ENCODE measurements at regions not wholly inside any gene's neighbourhood (a gene's known extent, or its start where the extent isn't known, plus 50 kb on each side); places are given as distances from the start of the nearest gene placed in this dataset.
"Not testable (repeated sequence)": the region's sequence is repeated elsewhere in the genome, so short reads cannot be mapped to it uniquely, and the experiment has no call there.

GRCh38 chr3:159875116-159875515, 113.5 kb upstream of the IL12A start:
- no peaks in the 10 kb centered on the region for H3K36me3 Mint-ChIP-seq (ENCODE audit: low read depth)
- no peaks in the 10 kb centered on the region for H3K4me1 Mint-ChIP-seq (ENCODE audit: low read depth)
- intact Hi-C loops (cut with micrococcal nuclease), result no loop called here
- no peak for DNase-seq
- CTCF ChIA-PET, result no interaction called here
- peaks cover 11% of the 10 kb centered on the region for H3K27me3 Mint-ChIP-seq (ENCODE audit: low read depth)
- no peak overlapping the region for H3K4me3 Mint-ChIP-seq
- H3K9me3 Mint-ChIP-seq, result no peaks in the 10 kb centered on the region
- no peak overlapping the region for H3K27ac Mint-ChIP-seq

- Mint-ChIP-seq H3K27ac (no peak overlapping the region), H3K4me1 (ENCODE audit: low read depth) (no peaks in the 10 kb centered on the region), H3K27me3 (ENCODE audit: low read depth) (peaks cover 7% of the 10 kb centered on the region), H3K9me3 (no peaks in the 10 kb centered on the region), H3K36me3 (ENCODE audit: low read depth) (no peaks in the 10 kb centered on the region), H3K4me3 (no peak overlapping the region)
- intact Hi-C loops (cut with micrococcal nuclease), result no loop called here
- DNase-seq, result no peak
- CTCF ChIA-PET, result interaction anchor here (1.3 kb wide), 1 partner anchor 114 kb away, joined by 3 read pairs; no protein-coding TSS in a partner anchor
Measured at GRCh38 chr3:159877924-159878323, 110.7 kb upstream of the IL12A start.

- CTCF ChIA-PET, result interaction anchor here (0.6 to 1.3 kb wide), 4 partner anchors 113 to 1163 kb away, joined by 3 read pairs; no protein-coding TSS in a partner anchor
- Mint-ChIP-seq H3K4me1 (ENCODE audit: low read depth) (no peaks in the 10 kb centered on the region), H3K9me3 (no peaks in the 10 kb centered on the region), H3K27ac (no peak overlapping the region), H3K27me3 (ENCODE audit: low read depth) (peaks cover 2% of the 10 kb centered on the region), H3K36me3 (ENCODE audit: low read depth) (no peaks in the 10 kb centered on the region), H3K4me3 (no peak overlapping the region)
- DNase-seq, result no peak
- intact Hi-C loops (cut with micrococcal nuclease), result no loop called here
Measured at GRCh38 chr3:159879146-159879545, 109.5 kb upstream of the IL12A start.

- no peak overlapping the region for H3K27ac Mint-ChIP-seq
- H3K4me3 Mint-ChIP-seq, result no peak overlapping the region
- no peaks in the 10 kb centered on the region for H3K9me3 Mint-ChIP-seq
- H3K27me3 Mint-ChIP-seq (ENCODE audit: low read depth), result peaks cover 2% of the 10 kb centered on the region
- H3K36me3 Mint-ChIP-seq (ENCODE audit: low read depth), result no peaks in the 10 kb centered on the region
- DNase-seq, result no peak
- intact Hi-C loops (cut with micrococcal nuclease), result no loop called here
- no peaks in the 10 kb centered on the region for H3K4me1 Mint-ChIP-seq (ENCODE audit: low read depth)
- CTCF ChIA-PET, result no interaction called here
Measured at GRCh38 chr3:159879598-159879997, 109.0 kb upstream of the IL12A start.

- no peaks in the 10 kb centered on the region for H3K9me3 Mint-ChIP-seq
- no peak for DNase-seq
- intact Hi-C loops (cut with micrococcal nuclease), result loop anchor here (10.0 kb wide), 1 partner anchor 284 kb away; no protein-coding TSS in a partner anchor
- peaks cover 2% of the 10 kb centered on the region for H3K27me3 Mint-ChIP-seq (ENCODE audit: low read depth)
- no peaks in the 10 kb centered on the region for H3K36me3 Mint-ChIP-seq (ENCODE audit: low read depth)
- H3K27ac Mint-ChIP-seq, result no peak overlapping the region
- CTCF ChIA-PET, result no interaction called here
- H3K4me1 Mint-ChIP-seq (ENCODE audit: low read depth), result no peaks in the 10 kb centered on the region
- no peak overlapping the region for H3K4me3 Mint-ChIP-seq
Measured at GRCh38 chr3:159881208-159881607, 107.4 kb upstream of the IL12A start.

GRCh38 chr3:159881828-159882309, 106.8 kb upstream of the IL12A start:
- H3K27ac Mint-ChIP-seq, result no peak overlapping the region
- DNase-seq, result no peak
- no peaks in the 10 kb centered on the region for H3K9me3 Mint-ChIP-seq
- H3K4me3 Mint-ChIP-seq, result no peak overlapping the region
- peaks cover 2% of the 10 kb centered on the region for H3K27me3 Mint-ChIP-seq (ENCODE audit: low read depth)
- intact Hi-C loops (cut with micrococcal nuclease), result loop anchor here (10.0 kb wide), 1 partner anchor 283 kb away; no protein-coding TSS in a partner anchor
- no peaks in the 10 kb centered on the region for H3K36me3 Mint-ChIP-seq (ENCODE audit: low read depth)
- CTCF ChIA-PET, result no interaction called here
- H3K4me1 Mint-ChIP-seq (ENCODE audit: low read depth), result no peaks in the 10 kb centered on the region

- H3K27me3 Mint-ChIP-seq (ENCODE audit: low read depth), result peaks cover 2% of the 10 kb centered on the region
- intact Hi-C loops (cut with micrococcal nuclease), result loop anchor here (10.0 kb wide), 1 partner anchor 282 kb away; no protein-coding TSS in a partner anchor
- no peak overlapping the region for H3K4me3 Mint-ChIP-seq
- H3K9me3 Mint-ChIP-seq, result no peaks in the 10 kb centered on the region
- no peaks in the 10 kb centered on the region for H3K36me3 Mint-ChIP-seq (ENCODE audit: low read depth)
- no peak for DNase-seq
- CTCF ChIA-PET, result interaction anchor here (5.4 kb wide), 1 partner anchor 124 kb away, joined by 87 read pairs; no protein-coding TSS in a partner anchor
- H3K27ac Mint-ChIP-seq, result no peak overlapping the region
- H3K4me1 Mint-ChIP-seq (ENCODE audit: low read depth), result no peaks in the 10 kb centered on the region
Measured at GRCh38 chr3:159882367-159882766, 106.3 kb upstream of the IL12A start.

GRCh38 chr3:159882790-159883779, 105.5 kb upstream of the IL12A start:
- H3K36me3 Mint-ChIP-seq (ENCODE audit: low read depth), result no peaks in the 10 kb centered on the region
- intact Hi-C loops (cut with micrococcal nuclease), result loop anchor here (10.0 kb wide), 1 partner anchor 282 kb away; no protein-coding TSS in a partner anchor
- CTCF ChIA-PET, result interaction anchor here (0.7 to 5.4 kb wide), 9 partner anchors 14 to 123 kb away, joined by 3 to 87 read pairs (median 5); no protein-coding TSS in a partner anchor

GRCh38 chr3:159884661-159885402, 103.8 kb upstream of the IL12A start:
- Mint-ChIP-seq H3K36me3 (ENCODE audit: low read depth) (no peaks in the 10 kb centered on the region), H3K9me3 (no peaks in the 10 kb centered on the region), H3K27me3 (ENCODE audit: low read depth) (peaks cover 5% of the 10 kb centered on the region), H3K4me3 (no peak overlapping the region), H3K4me1 (ENCODE audit: low read depth) (no peaks in the 10 kb centered on the region), H3K27ac (no peak overlapping the region)
- DNase-seq, result no peak
- intact Hi-C loops (cut with micrococcal nuclease), result loop anchor here (1.0 to 10.0 kb wide), 5 partner anchors 118 to 602 kb away; no protein-coding TSS in a partner anchor
- CTCF ChIA-PET, result interaction anchor here (0.6 to 5.4 kb wide), 27 partner anchors 8 to 601 kb away, joined by 3 to 87 read pairs (median 4); partner anchors contain the start of gene IL12A

More at GRCh38 chr3:159882790-159883779, 105.5 kb upstream of the IL12A start:
- Mint-ChIP-seq H3K4me3 (no peak overlapping the region), H3K4me1 (ENCODE audit: low read depth) (no peaks in the 10 kb centered on the region), H3K9me3 (no peaks in the 10 kb centered on the region), H3K27ac (no peak overlapping the region), H3K27me3 (ENCODE audit: low read depth) (no peaks in the 10 kb centered on the region)
- DNase-seq, result no peak

GRCh38 chr3:159886050-159886449, 102.6 kb upstream of the IL12A start:
- no peak for DNase-seq
- intact Hi-C loops (cut with micrococcal nuclease), result loop anchor here (10.0 kb wide), 1 partner anchor 279 kb away; no protein-coding TSS in a partner anchor
- Mint-ChIP-seq H3K27ac (no peak overlapping the region), H3K4me3 (no peak overlapping the region), H3K4me1 (ENCODE audit: low read depth) (no peaks in the 10 kb centered on the region), H3K9me3 (no peaks in the 10 kb centered on the region), H3K27me3 (ENCODE audit: low read depth) (peaks cover 5% of the 10 kb centered on the region), H3K36me3 (ENCODE audit: low read depth) (no peaks in the 10 kb centered on the region)
- CTCF ChIA-PET, result interaction anchor here (0.6 to 5.4 kb wide), 9 partner anchors 13 to 310 kb away, joined by 3 to 87 read pairs (median 5); partner anchors contain the start of genes IL12A and SCHIP1

- not testable (repeated sequence) for H3K4me1 Mint-ChIP-seq (ENCODE audit: low read depth); H3K27ac Mint-ChIP-seq; DNase-seq; H3K4me3 Mint-ChIP-seq; H3K9me3 Mint-ChIP-seq; H3K36me3 Mint-ChIP-seq (ENCODE audit: low read depth); H3K27me3 Mint-ChIP-seq (ENCODE audit: low read depth)
- CTCF ChIA-PET, result interaction anchor here (0.6 to 5.4 kb wide), 4 partner anchors 102 to 310 kb away, joined by 4 to 87 read pairs (median 14); partner anchors contain the start of gene IL12A
- intact Hi-C loops (cut with micrococcal nuclease), result loop anchor here (10.0 kb wide), 1 partner anchor 278 kb away; no protein-coding TSS in a partner anchor
Measured at GRCh38 chr3:159886530-159886929, 102.1 kb upstream of the IL12A start.
